Nephron progenitor cell (in vitro differentiated cells): ENCODE measurements at regions not wholly inside any gene's neighbourhood (a gene's known extent, or its start where the extent isn't known, plus 50 kb on each side); places are given as distances from the start of the nearest gene placed in this dataset.
"Not testable (repeated sequence)": the region's sequence is repeated elsewhere in the genome, so short reads cannot be mapped to it uniquely, and the experiment has no call there.

Experiments
- DNase-seq: peaks from one replicate; pipeline ENCODE4 v3.0.0; 2021
- H3K27ac Mint-ChIP-seq: 2 replicates; pipeline ENCODE4 v1.8.0; 2021; ENCODE audit warnings: mild to moderate bottlenecking, moderate library complexity, mixed read lengths
- H3K27me3 Mint-ChIP-seq: 2 replicates; pipeline ENCODE4 v1.8.0; 2021; ENCODE audit warnings: mild to moderate bottlenecking, low read depth, mixed read lengths; ENCODE audit not compliant: poor library complexity
- H3K36me3 Mint-ChIP-seq: 2 replicates; pipeline ENCODE4 v1.8.0; 2021; ENCODE audit warnings: low read depth, mixed read lengths
- H3K4me1 Mint-ChIP-seq: 2 replicates; pipeline ENCODE4 v1.8.0; 2021; ENCODE audit warnings: mixed read lengths
- H3K4me3 Mint-ChIP-seq: 2 replicates; pipeline ENCODE4 v1.8.0; 2021; ENCODE audit warnings: mild to moderate bottlenecking, moderate library complexity, mixed read lengths
- H3K9me3 Mint-ChIP-seq: 2 replicates; pipeline ENCODE4 v1.8.0; 2021; ENCODE audit warnings: mild to moderate bottlenecking, moderate library complexity, mixed read lengths
- CTCF ChIP-seq: fragments of 200-600 bp; sonication (generic); IDR thresholded peaks from 2 replicates; pipeline ENCODE4 v1.5.0; 2021; ENCODE audit warnings: antibody characterized with exemption

GRCh38 chr12:114604606-114605005 is 79.4 kb downstream of the TBX3 start:
- DNase-seq = no peak
- Mint-ChIP-seq H3K27me3 (peaks cover 38% of the 10 kb centered on the region), H3K4me1 (peaks cover 6% of the 10 kb centered on the region), H3K4me3 (no peak overlapping the region), H3K36me3 (no peaks in the 10 kb centered on the region), H3K9me3 (peaks cover 14% of the 10 kb centered on the region), H3K27ac (no peak overlapping the region)
- no peak for TF ChIP-seq CTCF

- H3K4me1 Mint-ChIP-seq, H3K27ac Mint-ChIP-seq, H3K4me3 Mint-ChIP-seq, DNase-seq, H3K36me3 Mint-ChIP-seq: not testable (repeated sequence)
- Mint-ChIP-seq H3K27me3 (peaks cover 35% of the 10 kb centered on the region), H3K9me3 (peaks cover 23% of the 10 kb centered on the region)
Measured at GRCh38 chr12:114600584-114600983, 83.4 kb downstream of the TBX3 start.

DNA sequence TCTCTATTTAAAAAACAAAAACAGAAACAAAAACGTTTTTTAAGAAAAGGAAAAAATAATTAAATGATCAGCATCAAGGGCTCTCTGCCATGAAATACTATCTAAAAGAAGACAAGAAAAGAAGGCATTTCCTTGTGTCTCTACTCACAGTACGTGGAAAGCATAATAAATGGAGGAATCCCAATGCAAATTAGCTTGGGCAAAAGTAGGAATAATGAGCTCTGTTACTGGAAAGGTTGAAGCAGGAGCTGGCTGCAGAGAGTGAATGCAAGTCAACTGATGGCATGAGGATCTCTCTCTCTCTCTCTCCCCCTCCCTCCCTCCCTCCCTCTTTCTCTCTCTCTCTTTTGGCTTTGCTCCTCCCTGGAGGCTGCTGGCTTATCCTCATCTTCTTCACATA is 85.9 kb downstream of the TBX3 start:
- peaks cover 30% of the 10 kb centered on the region for H3K27me3 Mint-ChIP-seq
- TF ChIP-seq CTCF = no peak
- no peak for DNase-seq
- H3K36me3 Mint-ChIP-seq = no peaks in the 10 kb centered on the region
- no peaks in the 10 kb centered on the region for H3K4me1 Mint-ChIP-seq
- no peak overlapping the region for H3K27ac Mint-ChIP-seq
- H3K9me3 Mint-ChIP-seq = peaks cover 27% of the 10 kb centered on the region
- no peak overlapping the region for H3K4me3 Mint-ChIP-seq

DNA sequence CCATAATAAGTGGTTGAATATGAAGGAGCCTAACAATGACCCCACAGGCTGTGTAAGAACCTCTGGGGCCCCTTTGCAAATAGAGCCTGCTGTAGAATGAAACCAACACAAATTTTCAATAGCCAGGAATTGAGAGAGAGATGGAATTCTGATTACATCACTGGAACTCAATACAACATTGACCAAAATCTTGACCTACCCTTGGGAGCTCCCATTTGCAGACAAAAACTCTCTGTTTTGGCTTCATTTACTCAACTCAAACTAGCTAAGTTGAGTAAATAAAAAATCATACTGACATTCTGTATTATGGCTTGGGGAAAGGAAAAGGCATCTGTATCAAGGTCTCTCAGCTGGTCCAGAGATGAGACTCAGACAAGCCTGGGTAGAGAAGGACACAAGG is 91.0 kb downstream of the TBX3 start:
- H3K4me1 Mint-ChIP-seq = no peaks in the 10 kb centered on the region
- DNase-seq = no peak
- no peak for TF ChIP-seq CTCF
- no peak overlapping the region for H3K4me3 Mint-ChIP-seq
- peaks cover 13% of the 10 kb centered on the region for H3K27me3 Mint-ChIP-seq
- peaks cover 21% of the 10 kb centered on the region for H3K9me3 Mint-ChIP-seq
- H3K36me3 Mint-ChIP-seq = no peaks in the 10 kb centered on the region
- no peak overlapping the region for H3K27ac Mint-ChIP-seq

DNA sequence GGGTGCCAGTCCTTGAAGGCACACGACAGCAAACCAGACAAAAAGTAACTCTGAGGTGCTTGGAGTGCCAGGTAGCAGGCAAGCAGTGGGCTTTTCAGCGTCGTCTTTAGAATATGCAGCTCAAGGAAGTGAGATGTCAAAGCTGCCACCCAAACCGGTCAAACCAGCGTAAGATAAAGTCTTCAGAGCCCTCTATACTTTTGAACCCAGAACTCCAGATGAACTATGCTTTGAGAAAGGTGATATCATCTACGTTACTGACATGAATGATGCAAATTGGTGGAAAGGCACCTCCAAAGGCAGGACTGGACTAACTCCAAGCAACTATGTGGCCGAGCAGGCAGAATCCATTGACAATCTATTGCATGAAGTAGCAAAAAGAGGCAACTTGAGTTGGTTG is 95.9 kb downstream of the TBX3 start:
- Mint-ChIP-seq H3K9me3 (peaks cover 40% of the 10 kb centered on the region), H3K27me3 (peaks cover 13% of the 10 kb centered on the region), H3K4me1 (no peaks in the 10 kb centered on the region), H3K36me3 (no peaks in the 10 kb centered on the region), H3K4me3 (no peak overlapping the region), H3K27ac (no peak overlapping the region)
- DNase-seq = no peak
- TF ChIP-seq CTCF = no peak

GRCh38 chr12:114580306-114580705 is 103.7 kb downstream of the TBX3 start:
- Mint-ChIP-seq H3K27ac (no peak overlapping the region), H3K4me1 (no peaks in the 10 kb centered on the region), H3K27me3 (peaks cover 31% of the 10 kb centered on the region), H3K9me3 (peaks cover 14% of the 10 kb centered on the region), H3K4me3 (no peak overlapping the region), H3K36me3 (no peaks in the 10 kb centered on the region)
- TF ChIP-seq CTCF = no peak
- no peak for DNase-seq
